ENCODE measurements at regions not wholly inside any gene's neighbourhood (a gene's known extent, or its start where the extent isn't known, plus 50 kb on each side); places are given as distances from the start of the nearest gene placed in this dataset.

DNA sequence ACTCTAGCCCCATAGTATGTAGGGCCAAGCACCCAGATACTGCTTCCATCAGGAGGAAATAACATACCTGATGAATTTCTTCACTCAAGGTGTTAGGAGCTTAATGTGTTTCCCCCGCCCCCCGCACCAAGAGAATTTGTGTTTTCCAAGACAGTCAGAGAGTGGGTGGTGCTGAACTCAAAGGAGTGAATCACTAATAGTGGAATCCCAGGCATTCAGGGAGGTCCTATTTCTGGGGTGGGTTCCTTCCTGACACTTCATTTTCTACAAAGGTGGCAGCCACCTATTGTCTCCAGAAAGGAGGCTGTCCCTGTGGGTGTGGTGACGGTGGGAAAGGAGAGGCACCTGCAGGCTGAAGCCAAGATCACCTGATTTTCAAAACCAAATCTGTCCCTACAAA lies 50.8 kb upstream of the ELF5 start:
- no peak for DNase-seq

DNA sequence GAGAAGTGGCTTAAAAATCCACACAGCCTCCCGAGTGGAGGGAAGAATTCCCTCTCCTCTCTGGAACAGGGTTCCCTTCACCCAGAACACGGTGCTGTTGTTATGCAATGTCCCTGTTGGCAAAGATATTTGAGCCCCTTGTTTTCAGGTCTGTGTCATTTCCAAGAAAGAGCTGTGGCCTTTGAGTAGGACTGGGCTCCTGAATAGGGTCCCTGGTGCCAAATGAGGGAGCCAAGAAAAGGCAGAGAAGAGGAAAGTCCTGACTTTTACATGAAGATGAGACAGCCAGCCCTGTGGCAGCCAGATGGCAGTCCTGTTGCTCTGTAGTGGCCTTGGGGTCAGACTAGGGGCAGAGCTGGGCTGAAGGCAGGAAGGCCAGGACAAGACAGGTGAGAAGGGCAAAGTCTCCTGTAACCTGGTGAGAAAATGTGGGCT lies 51.2 kb upstream of the ELF5 start:
- peak; percentile 1 for DNase-seq

DNA sequence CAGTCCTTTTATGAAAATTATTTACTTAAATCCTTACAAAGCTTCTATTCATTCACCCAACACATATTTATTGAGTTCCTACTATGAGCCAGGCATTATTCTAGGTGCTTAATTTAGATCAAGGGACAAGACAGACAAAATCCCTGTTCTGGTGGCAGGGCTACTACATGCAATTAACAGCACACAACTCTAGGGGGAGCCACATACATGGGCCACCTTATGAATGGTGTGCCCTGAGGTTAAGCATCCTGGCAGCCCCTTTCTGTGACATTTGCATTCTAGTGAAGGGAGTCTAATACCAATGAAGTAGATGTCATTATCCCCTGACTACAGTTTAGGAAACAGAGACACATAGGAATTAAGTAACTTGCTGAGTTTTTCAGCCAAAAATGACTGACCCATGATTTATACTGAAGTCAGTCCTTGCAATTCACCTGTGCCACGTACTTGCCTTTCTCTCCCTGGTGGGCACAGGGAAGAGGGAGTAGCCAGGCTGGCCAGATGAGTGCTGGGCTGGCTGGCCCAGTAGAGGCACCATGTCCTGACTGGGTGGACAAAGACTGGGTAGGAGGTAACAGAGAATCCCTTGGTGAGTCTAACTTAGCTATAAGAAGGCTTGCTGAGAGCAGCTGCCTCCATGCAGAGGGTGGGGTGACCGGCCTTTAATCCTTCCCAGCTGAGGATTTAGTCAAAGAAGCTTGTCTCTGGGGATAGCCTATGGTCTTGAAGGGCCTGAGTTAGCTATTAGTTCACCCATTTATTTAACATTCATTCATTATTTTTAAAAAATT lies 52.0 kb upstream of the ELF5 start:
- no peak for DNase-seq

DNA sequence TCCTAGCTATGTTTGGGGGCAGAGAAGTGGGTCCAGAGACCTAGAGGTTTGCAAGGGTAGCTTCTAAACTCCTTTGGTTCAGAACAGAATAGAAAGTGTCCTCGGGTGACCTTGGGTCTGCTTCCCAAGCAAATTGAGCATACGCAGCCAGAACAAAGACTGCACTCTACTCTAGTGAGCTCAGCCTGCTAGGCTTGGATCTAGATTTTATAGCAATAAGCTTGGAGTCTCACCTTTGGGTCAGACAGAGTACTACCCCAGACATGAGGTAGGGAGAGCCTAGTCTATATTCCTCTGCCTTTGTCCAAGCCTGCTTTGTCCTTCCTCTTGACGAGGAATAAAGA lies 52.6 kb upstream of the ELF5 start:
- DNase-seq: no peak

DNA sequence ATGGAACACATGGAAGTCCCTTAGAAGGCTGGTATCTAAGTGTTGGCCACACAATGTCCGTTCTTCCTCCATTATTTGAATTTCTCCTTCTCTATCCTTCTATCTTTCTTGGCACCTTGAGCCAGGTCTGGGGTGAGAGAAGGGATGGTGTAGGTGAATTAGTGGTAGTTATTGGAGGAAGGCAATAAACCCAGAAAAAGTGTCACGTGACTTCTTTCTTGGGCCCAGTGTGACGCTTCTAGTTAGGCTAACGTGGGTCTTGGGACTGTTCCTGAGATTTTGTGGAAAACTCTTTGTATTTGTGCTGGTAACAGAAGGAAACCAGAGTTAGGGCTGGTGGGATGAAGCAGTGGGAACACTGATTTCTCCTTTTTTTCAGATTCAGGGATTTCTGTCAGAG lies 53.1 kb upstream of the ELF5 start:
- DNase-seq: no peak

DNA sequence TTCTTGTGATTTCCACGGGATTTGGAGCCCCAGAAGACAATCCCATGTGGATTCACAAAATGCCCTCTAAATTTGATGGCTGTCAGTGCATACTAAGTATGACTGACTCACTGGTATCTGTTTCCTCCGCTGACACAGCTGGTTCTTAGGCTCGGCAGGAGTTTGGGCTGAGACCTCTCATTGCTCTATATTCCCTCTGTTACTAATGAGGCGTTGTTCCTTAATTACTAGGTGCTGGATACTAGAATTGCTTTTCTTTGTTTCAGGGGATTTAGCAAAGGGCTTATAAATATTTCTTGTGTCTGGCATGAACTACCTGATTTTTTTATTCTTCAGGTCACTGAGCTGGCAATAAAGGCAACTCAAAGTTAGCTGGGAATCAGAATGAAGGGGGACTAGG lies 53.2 kb upstream of the EHF start:
- no peak for DNase-seq

DNA sequence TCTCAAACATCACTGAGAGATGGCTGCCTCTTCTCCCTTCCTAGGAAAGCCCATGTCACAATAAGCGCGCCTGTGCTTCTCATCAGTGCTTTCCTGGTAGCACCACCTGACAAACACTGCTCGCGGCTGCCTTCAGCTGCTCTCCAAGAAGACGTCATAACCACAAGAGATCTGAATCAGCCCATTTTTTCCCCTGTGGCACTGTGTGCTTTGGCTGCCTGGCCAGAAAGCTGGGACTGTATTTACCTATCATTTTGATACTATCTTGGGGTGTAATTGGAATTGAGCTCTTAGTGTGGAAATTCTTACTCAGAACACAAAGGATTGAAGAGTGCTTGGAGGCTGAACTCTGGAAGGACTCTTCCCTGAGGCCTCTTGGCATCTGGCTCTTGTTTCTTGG lies 50.3 kb upstream of the EHF start:
- no peak for DNase-seq
